ENCODE measurements at regions not wholly inside any gene's neighbourhood (a gene's known extent, or its start where the extent isn't known, plus 50 kb on each side); places are given as distances from the start of the nearest gene placed in this dataset.

GRCh38 chrX:73903941-73904340, 51.4 kb upstream of the XIST start:
- TF ChIP-seq CTCF (IDR thresholded peaks at IDR 0.05; ENCODE audit: low read depth, low read length, poor library complexity, severe bottlenecking), result no peak
- TF ChIP-seq EZH2phosphoT487 (IDR thresholded peaks at IDR 0.05; ENCODE audit: borderline replicate concordance, low read length), result no peak

All from DOHH2 (cell line).